ENCODE measurements at regions not wholly inside any gene's neighbourhood (a gene's known extent, or its start where the extent isn't known, plus 50 kb on each side); places are given as distances from the start of the nearest gene placed in this dataset.

DNA sequence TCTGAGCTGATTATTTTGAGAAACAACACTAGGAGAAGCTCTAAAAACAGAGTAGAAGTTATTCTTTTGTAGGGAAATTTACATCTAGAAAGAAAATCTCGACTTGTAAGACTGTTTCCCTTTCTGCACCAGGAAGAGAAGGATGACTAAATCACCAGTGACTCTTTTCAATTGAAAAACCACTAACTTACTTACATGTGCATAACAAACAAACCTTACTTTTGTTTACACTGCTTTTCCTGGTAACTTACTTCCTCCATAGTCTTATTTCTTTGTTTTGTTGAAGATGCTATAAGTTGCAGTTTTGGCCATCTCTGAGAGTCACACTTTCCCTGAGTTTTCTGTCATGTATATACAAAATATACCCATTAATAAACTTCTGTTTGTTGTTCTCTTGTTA lies 293.6 kb upstream of the FAT4 start:
- no peak for TF ChIP-seq EZH2 (IDR thresholded peaks at IDR 0.05; ENCODE audit: low read depth)
- no peak for TF ChIP-seq CTCF (conservative IDR thresholded peaks at IDR 0.05)
